ENCODE measurements at regions not wholly inside any gene's neighbourhood (a gene's known extent, or its start where the extent isn't known, plus 50 kb on each side); places are given as distances from the start of the nearest gene placed in this dataset.

- H3F3A ChIP-seq (ENCODE audit: insufficient read depth, low read length), result no peaks in the 10 kb centered on the region
- H3K4me3 ChIP-seq (ENCODE audit: low read length), result no peak overlapping the region
- no peak overlapping the region for H3K4me2 ChIP-seq (ENCODE audit: low read depth, low read length)
- no peak for DNase-seq
- TF ChIP-seq CTCF (IDR thresholded peaks at IDR 0.05; ENCODE audit: low read length) (no peak), EZH2 (optimal IDR thresholded peaks at IDR 0.05; ENCODE audit: low read depth, low read length) (no peak), EZH2phosphoT487 (IDR thresholded peaks at IDR 0.05; ENCODE audit: low read length) (no peak)
- no peak overlapping the region for H3K9ac ChIP-seq (ENCODE audit: low read length)
- H3K9me3 ChIP-seq (replicated peaks; ENCODE audit: insufficient read depth, low read length), result no peaks in the 10 kb centered on the region
- H3K9me2 ChIP-seq (replicated peaks; ENCODE audit: insufficient read depth, low read length), result no peaks in the 10 kb centered on the region
- H4K20me1 ChIP-seq (ENCODE audit: insufficient read depth, low read length), result no peaks in the 10 kb centered on the region
- no peak overlapping the region for H2AFZ ChIP-seq (ENCODE audit: low read length)
- H3K36me3 ChIP-seq (replicated peaks; ENCODE audit: insufficient read depth, low read length), result no peaks in the 10 kb centered on the region
- no peaks in the 10 kb centered on the region for H3K4me1 ChIP-seq (ENCODE audit: low read length)
- no peaks in the 10 kb centered on the region for H3K27me3 ChIP-seq (replicated peaks; ENCODE audit: insufficient read depth, low read length)
- no peaks in the 10 kb centered on the region for H3K79me2 ChIP-seq (ENCODE audit: low read length)
- H3K27ac ChIP-seq (ENCODE audit: low read length), result no peak overlapping the region
Observed at GRCh38 chr3:161422171-161422700, 50.9 kb upstream of the SPTSSB start.

Data from MM.1S (cell line).